Stimulated activated CD4-positive, alpha-beta T cell treated with anti-CD3 and anti-CD28 coated beads, Interleukin-1b, Interleukin-23, amount 100 ng/mL, for 48 hours (primary cell): ENCODE measurements at regions not wholly inside any gene's neighbourhood (a gene's known extent, or its start where the extent isn't known, plus 50 kb on each side); places are given as distances from the start of the nearest gene placed in this dataset.
"Not testable (repeated sequence)": the region's sequence is repeated elsewhere in the genome, so short reads cannot be mapped to it uniquely, and the experiment has no call there.

Source experiments
- DNase-seq: peaks from one replicate; pipeline ENCODE4 v3.0.0-alpha.2; 2020

- DNase-seq, result no peak
These were observed 131.0 kb downstream of the COX18 start for GRCh38 chr4:72938516-72938915.

- DNase-seq, result no peak
These were observed 134.1 kb downstream of the COX18 start for GRCh38 chr4:72935462-72935861.

GRCh38 chr4:72933029-72933428 is 136.5 kb downstream of the COX18 start:
- no peak for DNase-seq

GRCh38 chr4:72931346-72931745 is 138.2 kb downstream of the COX18 start:
- no peak for DNase-seq

GRCh38 chr4:72929596-72930274 is 139.8 kb downstream of the COX18 start:
- not testable (repeated sequence) for DNase-seq

- no peak for DNase-seq
These were observed 144.7 kb downstream of the COX18 start for GRCh38 chr4:72924814-72925213.

- DNase-seq, result no peak
These were observed 149.6 kb downstream of the COX18 start for GRCh38 chr4:72919937-72920336.

- DNase-seq, result no peak
These were observed 150.1 kb downstream of the COX18 start for GRCh38 chr4:72919464-72919863.

- no peak for DNase-seq
These were observed 151.2 kb downstream of the COX18 start for GRCh38 chr4:72918362-72918761.

GRCh38 chr4:72911316-72911715 is 158.2 kb downstream of the COX18 start:
- no peak for DNase-seq

GRCh38 chr4:72909461-72909860 is 160.1 kb downstream of the COX18 start:
- no peak for DNase-seq

- no peak for DNase-seq
These were observed 167.2 kb downstream of the COX18 start for GRCh38 chr4:72902354-72902753.

- DNase-seq, result no peak
These were observed 168.0 kb downstream of the COX18 start for GRCh38 chr4:72901553-72901952.

GRCh38 chr4:72900952-72901351 is 168.6 kb downstream of the COX18 start:
- DNase-seq, result no peak

- no peak for DNase-seq
These were observed 169.9 kb downstream of the COX18 start for GRCh38 chr4:72899621-72900020.

GRCh38 chr4:72899214-72899613 is 170.3 kb downstream of the COX18 start:
- no peak for DNase-seq

GRCh38 chr4:72896515-72896914 is 173.0 kb downstream of the COX18 start:
- no peak for DNase-seq

GRCh38 chr4:72895408-72895807 is 174.1 kb downstream of the COX18 start:
- no peak for DNase-seq

GRCh38 chr4:72893354-72894066 is 176.0 kb downstream of the COX18 start:
- no peak for DNase-seq

- DNase-seq, result no peak
These were observed 181.2 kb downstream of the COX18 start for GRCh38 chr4:72888331-72888730.

- DNase-seq, result no peak
These were observed 182.4 kb downstream of the COX18 start for GRCh38 chr4:72887152-72887551.

- DNase-seq, result no peak
These were observed 182.9 kb downstream of the COX18 start for GRCh38 chr4:72886602-72887001.

- not testable (repeated sequence) for DNase-seq
These were observed 185.3 kb downstream of the COX18 start for GRCh38 chr4:72884225-72884624.

GRCh38 chr4:72876946-72877345 is 192.6 kb downstream of the COX18 start:
- DNase-seq, result no peak

- no peak for DNase-seq
These were observed 194.0 kb downstream of the COX18 start for GRCh38 chr4:72875545-72875944.
